ENCODE measurements at regions not wholly inside any gene's neighbourhood (a gene's known extent, or its start where the extent isn't known, plus 50 kb on each side); places are given as distances from the start of the nearest gene placed in this dataset.

- no peak overlapping the region for H3K4me3 ChIP-seq (ENCODE audit: control insufficient read depth in 2 of 3, extremely low read depth in 1 of 3, insufficient read depth in 2 of 3, low read depth in 1 of 3, low read length in 3 of 3)
- TF ChIP-seq CTCF (optimal IDR thresholded peaks at IDR 0.05 in 1 of 3, IDR thresholded peaks at IDR 0.05 in 1 of 3, conservative IDR thresholded peaks at IDR 0.05 in 1 of 3; ENCODE audit: extremely low read depth in 1 of 3, insufficient read depth in 2 of 3, low read length in 3 of 3) = no peak
- TF ChIP-seq EZH2 (IDR thresholded peaks at IDR 0.05; ENCODE audit: low read length) = no peak
- no peaks in the 10 kb centered on the region for H3K9me3 ChIP-seq (ENCODE audit: control insufficient read depth, low read depth, low read length)
- no peaks in the 10 kb centered on the region for H3K9me1 ChIP-seq (ENCODE audit: control insufficient read depth, extremely low read depth, insufficient read depth, low read length)
- no peaks in the 10 kb centered on the region for H3K27me3 ChIP-seq (ENCODE audit: control insufficient read depth, extremely low read depth, insufficient read depth, low read length)
- no peak overlapping the region for H3K4me2 ChIP-seq (ENCODE audit: control insufficient read depth, extremely low read depth, insufficient read depth, low read depth, low read length)
- H3K79me2 ChIP-seq (ENCODE audit: control insufficient read depth, insufficient read depth, low read length) = no peaks in the 10 kb centered on the region
- FAIRE-seq = no peak
- no peak overlapping the region for H3K27ac ChIP-seq (ENCODE audit: control insufficient read depth, insufficient read depth, low read length)
- no peak overlapping the region for H3K9ac ChIP-seq (ENCODE audit: control insufficient read depth, extremely low read depth, insufficient read depth, low read length)
- dilution Hi-C loops (cut with MboI; ENCODE audit: extremely low pct_ligation_motif_present, low sequenced_read_pairs) = no loop called here
- H3K36me3 ChIP-seq (ENCODE audit: control insufficient read depth in 2 of 2, extremely low read depth in 1 of 2, insufficient read depth in 2 of 2, low read length in 2 of 2) = no peaks in the 10 kb centered on the region
- H2AFZ ChIP-seq (ENCODE audit: control insufficient read depth, low read length) = no peak overlapping the region
- no peaks in the 10 kb centered on the region for H3K4me1 ChIP-seq (ENCODE audit: control insufficient read depth, extremely low read depth, insufficient read depth, low read length)
- no peak for DNase-seq (ENCODE audit: low read depth, low spot score)
- no peaks in the 10 kb centered on the region for H4K20me1 ChIP-seq (ENCODE audit: control insufficient read depth, extremely low read depth, insufficient read depth, low read length)
Observed at GRCh38 chr4:124555959-124556358, 156.6 kb downstream of the ANKRD50 start.

DNA sequence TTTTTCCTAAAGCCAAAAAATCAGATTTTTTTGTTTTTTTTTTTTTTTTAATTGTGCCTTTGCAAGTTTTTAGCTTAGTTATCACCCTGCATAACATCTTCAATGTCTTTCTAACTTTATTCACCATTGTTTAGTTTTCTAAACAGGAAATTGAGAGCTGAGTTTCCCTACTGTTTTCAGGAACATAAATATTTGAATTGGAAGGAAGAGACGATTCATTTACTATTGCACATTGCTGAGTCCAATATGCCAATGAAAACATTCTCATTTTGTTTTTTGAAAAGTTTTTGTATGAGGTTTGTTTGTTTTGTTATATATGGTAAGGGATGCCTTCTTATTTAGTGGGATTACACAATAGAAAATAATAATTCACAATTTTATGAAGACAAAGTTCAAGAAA lies 148.4 kb downstream of the ANKRD50 start:
- FAIRE-seq (no peak), DNase-seq (ENCODE audit: low read depth, low spot score) (no peak)
- Histone ChIP-seq H3K4me3 (ENCODE audit: control insufficient read depth in 2 of 3, extremely low read depth in 1 of 3, insufficient read depth in 2 of 3, low read depth in 1 of 3, low read length in 3 of 3) (no peak overlapping the region), H3K36me3 (ENCODE audit: control insufficient read depth in 2 of 2, extremely low read depth in 1 of 2, insufficient read depth in 2 of 2, low read length in 2 of 2) (no peaks in the 10 kb centered on the region), H3K4me1 (ENCODE audit: control insufficient read depth, extremely low read depth, insufficient read depth, low read length) (no peaks in the 10 kb centered on the region), H2AFZ (ENCODE audit: control insufficient read depth, low read length) (no peak overlapping the region), H3K4me2 (ENCODE audit: control insufficient read depth, extremely low read depth, insufficient read depth, low read depth, low read length) (no peak overlapping the region), H3K9me3 (ENCODE audit: control insufficient read depth, low read depth, low read length) (no peaks in the 10 kb centered on the region), H3K27me3 (ENCODE audit: control insufficient read depth, extremely low read depth, insufficient read depth, low read length) (no peaks in the 10 kb centered on the region), H3K9ac (ENCODE audit: control insufficient read depth, extremely low read depth, insufficient read depth, low read length) (no peak overlapping the region), H3K27ac (ENCODE audit: control insufficient read depth, insufficient read depth, low read length) (no peak overlapping the region), H4K20me1 (ENCODE audit: control insufficient read depth, extremely low read depth, insufficient read depth, low read length) (no peaks in the 10 kb centered on the region), H3K9me1 (ENCODE audit: control insufficient read depth, extremely low read depth, insufficient read depth, low read length) (no peaks in the 10 kb centered on the region), H3K79me2 (ENCODE audit: control insufficient read depth, insufficient read depth, low read length) (no peaks in the 10 kb centered on the region)
- TF ChIP-seq CTCF (optimal IDR thresholded peaks at IDR 0.05 in 1 of 3, IDR thresholded peaks at IDR 0.05 in 1 of 3, conservative IDR thresholded peaks at IDR 0.05 in 1 of 3; ENCODE audit: extremely low read depth in 1 of 3, insufficient read depth in 2 of 3, low read length in 3 of 3) (no peak), EZH2 (IDR thresholded peaks at IDR 0.05; ENCODE audit: low read length) (no peak)
- dilution Hi-C loops (cut with MboI; ENCODE audit: extremely low pct_ligation_motif_present, low sequenced_read_pairs) = no loop called here
